ENCODE measurements at regions not wholly inside any gene's neighbourhood (a gene's known extent, or its start where the extent isn't known, plus 50 kb on each side); places are given as distances from the start of the nearest gene placed in this dataset.

DNA sequence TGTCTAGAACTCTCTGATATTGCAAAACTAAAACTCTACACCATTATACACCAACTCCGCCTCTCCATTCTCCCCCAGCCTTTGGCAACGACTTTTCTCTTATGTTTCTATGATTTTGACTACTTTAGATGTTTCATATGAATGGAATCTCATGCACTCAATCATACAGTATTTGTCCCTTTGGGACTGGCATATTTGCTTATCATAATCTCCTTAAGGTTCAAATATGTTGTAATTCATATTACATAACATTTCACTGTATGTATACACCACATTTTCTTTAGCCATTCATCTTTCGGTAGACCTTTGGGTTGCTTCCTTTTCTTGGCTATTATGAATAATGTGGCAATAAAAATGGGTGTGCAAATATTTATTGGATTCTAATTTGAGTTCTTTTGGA lies 164.4 kb downstream of the ARL4A start:
- TF ChIP-seq, protein P1, sequence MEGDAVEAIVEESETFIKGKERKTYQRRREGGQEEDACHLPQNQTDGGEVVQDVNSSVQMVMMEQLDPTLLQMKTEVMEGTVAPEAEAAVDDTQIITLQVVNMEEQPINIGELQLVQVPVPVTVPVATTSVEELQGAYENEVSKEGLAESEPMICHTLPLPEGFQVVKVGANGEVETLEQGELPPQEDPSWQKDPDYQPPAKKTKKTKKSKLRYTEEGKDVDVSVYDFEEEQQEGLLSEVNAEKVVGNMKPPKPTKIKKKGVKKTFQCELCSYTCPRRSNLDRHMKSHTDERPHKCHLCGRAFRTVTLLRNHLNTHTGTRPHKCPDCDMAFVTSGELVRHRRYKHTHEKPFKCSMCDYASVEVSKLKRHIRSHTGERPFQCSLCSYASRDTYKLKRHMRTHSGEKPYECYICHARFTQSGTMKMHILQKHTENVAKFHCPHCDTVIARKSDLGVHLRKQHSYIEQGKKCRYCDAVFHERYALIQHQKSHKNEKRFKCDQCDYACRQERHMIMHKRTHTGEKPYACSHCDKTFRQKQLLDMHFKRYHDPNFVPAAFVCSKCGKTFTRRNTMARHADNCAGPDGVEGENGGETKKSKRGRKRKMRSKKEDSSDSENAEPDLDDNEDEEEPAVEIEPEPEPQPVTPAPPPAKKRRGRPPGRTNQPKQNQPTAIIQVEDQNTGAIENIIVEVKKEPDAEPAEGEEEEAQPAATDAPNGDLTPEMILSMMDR (conservative IDR thresholded peaks at IDR 0.05): no peak
- TF ChIP-seq EZH2 (IDR thresholded peaks at IDR 0.05; ENCODE audit: low read depth): no peak

Measured in PC-9 (cell line).